ENCODE measurements at regions not wholly inside any gene's neighbourhood (a gene's known extent, or its start where the extent isn't known, plus 50 kb on each side); places are given as distances from the start of the nearest gene placed in this dataset.

DNA sequence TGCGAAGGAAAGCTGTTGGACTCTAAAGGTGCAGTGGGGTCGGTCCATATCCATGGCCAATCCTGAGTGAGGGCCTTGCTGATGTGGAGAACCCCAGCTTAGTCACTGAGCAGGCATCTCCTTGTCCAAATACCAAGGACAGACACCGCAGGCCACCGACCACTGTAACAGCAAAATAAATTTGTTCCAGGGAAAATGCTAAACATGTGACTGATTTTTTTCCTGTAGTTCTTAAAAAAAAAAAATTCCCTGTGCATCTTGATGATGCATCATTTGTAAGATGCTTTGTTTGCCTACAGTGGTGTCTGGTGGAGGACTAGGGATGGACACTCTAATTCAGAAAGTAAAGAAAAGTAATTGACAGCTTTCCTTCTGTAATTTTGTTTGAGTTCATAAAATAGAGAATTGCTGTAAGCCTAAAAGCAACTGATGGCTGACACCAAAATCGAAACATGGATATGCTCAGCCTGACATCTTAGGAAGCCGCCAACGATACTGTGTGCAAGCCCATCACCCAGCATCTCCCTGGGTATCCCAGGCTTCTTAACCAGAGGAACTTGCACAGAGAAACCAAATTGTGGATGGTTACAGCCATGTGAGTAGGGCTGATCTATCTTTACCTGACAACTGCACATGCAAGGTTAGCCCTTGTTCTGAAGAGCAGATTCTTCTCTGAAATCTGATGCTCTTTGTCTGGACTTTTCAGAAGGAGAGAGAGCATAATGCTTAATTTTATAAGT, 188.6 kb downstream of the ARL4C start:
- no peak for TF ChIP-seq CTCF (IDR thresholded peaks at IDR 0.05)
- no peak for TF ChIP-seq POLR2A (IDR thresholded peaks at IDR 0.05)

Measured in lower leg skin (tissue), 3 donors.